WTC11 (cell line): ENCODE measurements at regions not wholly inside any gene's neighbourhood (a gene's known extent, or its start where the extent isn't known, plus 50 kb on each side); places are given as distances from the start of the nearest gene placed in this dataset.

Source experiments
- ATAC-seq: fragments of 200-7000 bp; cut with Tn5 transposase; 2 replicates; pipeline ENCODE4 v1.10.0; 2021; ENCODE audit warnings: mild to moderate bottlenecking, moderate library complexity
- CTCF ChIA-PET: fragments of 300-600 bp; sonication (Branson Sonifier 250); formaldehyde crosslinking; loops from one replicate; lab custom pipeline; 2021; ENCODE audit warnings: antibody characterized with exemption; lab: Charles Lee
- POLR2A ChIA-PET: fragments of 350-600 bp; sonication (Branson Sonifier 250); formaldehyde crosslinking; loops from one replicate; lab custom pipeline; 2021; ENCODE audit warnings: antibody characterized with exemption; lab: Charles Lee
- DNase-seq: peaks from one replicate; pipeline ENCODE4 v3.0.0; 2021; ENCODE audit warnings: low spot score
- H3K27ac Mint-ChIP-seq: 2 replicates; pipeline ENCODE4 v1.8.0; 2021; ENCODE audit warnings: mixed read lengths
- H3K27me3 Mint-ChIP-seq: 2 replicates; pipeline ENCODE4 v1.8.0; 2021; ENCODE audit warnings: low read depth, mild to moderate bottlenecking, moderate library complexity, mixed read lengths
- H3K36me3 Mint-ChIP-seq: 2 replicates; pipeline ENCODE4 v1.8.0; 2021; ENCODE audit warnings: mixed read lengths
- H3K4me1 Mint-ChIP-seq: 2 replicates; pipeline ENCODE4 v1.8.0; 2022; ENCODE audit warnings: mixed read lengths
- H3K4me3 Mint-ChIP-seq: 2 replicates; pipeline ENCODE4 v1.8.0; 2021; ENCODE audit warnings: mild to moderate bottlenecking, moderate library complexity, mixed read lengths
- H3K9me3 Mint-ChIP-seq: 2 replicates; pipeline ENCODE4 v1.8.0; 2021; ENCODE audit warnings: mixed read lengths
- ATF2 ChIP-seq: sonication (generic); formaldehyde crosslinking; IDR thresholded peaks from 2 replicates; pipeline ENCODE4 v1.8.1; 2022; ENCODE audit warnings: low read depth, missing genetic modification reagents, borderline replicate concordance
- E2F5 ChIP-seq: sonication (generic); formaldehyde crosslinking; IDR thresholded peaks from 2 replicates; pipeline ENCODE4 v1.8.1; 2022; ENCODE audit warnings: mild to moderate bottlenecking, moderate library complexity, missing genetic modification reagents
- ELF4 ChIP-seq: sonication (generic); formaldehyde crosslinking; IDR thresholded peaks from 2 replicates; pipeline ENCODE4 v1.8.1; 2022; ENCODE audit warnings: low read depth, mild to moderate bottlenecking, moderate library complexity, missing genetic modification reagents
- EMX1 ChIP-seq: fragments of 250-450 bp; sonication (Bioruptor Pico); IDR thresholded peaks from 2 replicates; pipeline ENCODE4 v1.8.0; 2021; ENCODE audit warnings: mild to moderate bottlenecking
- ERG ChIP-seq: fragments of 250-450 bp; sonication (Bioruptor Pico); IDR thresholded peaks from 2 replicates; pipeline ENCODE4 v1.8.0; 2021; ENCODE audit warnings: mild to moderate bottlenecking
- ESRRA ChIP-seq: sonication (generic); formaldehyde crosslinking; IDR thresholded peaks from 2 replicates; pipeline ENCODE4 v1.8.1; 2022; ENCODE audit warnings: mild to moderate bottlenecking, missing genetic modification reagents, borderline replicate concordance
- ETV6 ChIP-seq: sonication (generic); formaldehyde crosslinking; IDR thresholded peaks from 2 replicates; pipeline ENCODE4 v1.8.1; 2022; ENCODE audit warnings: mild to moderate bottlenecking, missing genetic modification reagents
- FOXK1 ChIP-seq: sonication (generic); formaldehyde crosslinking; IDR thresholded peaks from 2 replicates; pipeline ENCODE4 v1.8.0; 2022; ENCODE audit warnings: mild to moderate bottlenecking, moderate library complexity, missing genetic modification reagents
- FOXP1 ChIP-seq: sonication (generic); formaldehyde crosslinking; IDR thresholded peaks from 2 replicates; pipeline ENCODE4 v1.8.0; 2022; ENCODE audit warnings: missing genetic modification reagents, mild to moderate bottlenecking, moderate library complexity, borderline replicate concordance
- GRHL2 ChIP-seq: fragments of 250-450 bp; sonication (Bioruptor Pico); IDR thresholded peaks from 2 replicates; pipeline ENCODE4 v1.8.0; 2022; ENCODE audit warnings: mild to moderate bottlenecking, moderate library complexity; ENCODE audit not compliant: insufficient replicate concordance, severe bottlenecking
- JAZF1 ChIP-seq: fragments of 250-450 bp; sonication (Bioruptor Pico); IDR thresholded peaks from 2 replicates; pipeline ENCODE4 v1.9.0; 2021; ENCODE audit warnings: moderate library complexity, mild to moderate bottlenecking, inconsistent platforms
- KAT7 ChIP-seq: sonication (generic); formaldehyde crosslinking; IDR thresholded peaks from 2 replicates; pipeline ENCODE4 v1.8.1; 2023; ENCODE audit warnings: missing genetic modification reagents, mild to moderate bottlenecking, borderline replicate concordance
- NFE2L1 ChIP-seq: sonication (generic); formaldehyde crosslinking; IDR thresholded peaks from 2 replicates; pipeline ENCODE4 v1.8.1; 2023; ENCODE audit warnings: missing genetic modification reagents
- NR2C2 ChIP-seq: sonication (generic); formaldehyde crosslinking; IDR thresholded peaks from 2 replicates; pipeline ENCODE4 v1.8.0; 2022; ENCODE audit warnings: mild to moderate bottlenecking, missing genetic modification reagents
- RELA ChIP-seq: sonication (generic); formaldehyde crosslinking; IDR thresholded peaks from 2 replicates; pipeline ENCODE4 v1.8.1; 2022; ENCODE audit warnings: missing genetic modification reagents, mild to moderate bottlenecking, borderline replicate concordance
- SMAD3 ChIP-seq: sonication (generic); formaldehyde crosslinking; IDR thresholded peaks from 2 replicates; pipeline ENCODE4 v1.8.0; 2022; ENCODE audit warnings: missing genetic modification reagents, mild to moderate bottlenecking, borderline replicate concordance
- SOX15 ChIP-seq: fragments of 250-450 bp; sonication (Bioruptor Pico); IDR thresholded peaks from 2 replicates; pipeline ENCODE4 v1.9.0; 2021; ENCODE audit warnings: mild to moderate bottlenecking
- TEAD1 ChIP-seq: sonication (generic); formaldehyde crosslinking; IDR thresholded peaks from 2 replicates; pipeline ENCODE4 v1.8.0; 2022; ENCODE audit warnings: mild to moderate bottlenecking, missing genetic modification reagents
- TP53 ChIP-seq: sonication (generic); formaldehyde crosslinking; IDR thresholded peaks from 2 replicates; pipeline ENCODE4 v1.8.1; 2023; ENCODE audit warnings: mild to moderate bottlenecking, missing genetic modification reagents
- ZBTB43 ChIP-seq: sonication (generic); formaldehyde crosslinking; IDR thresholded peaks from 2 replicates; pipeline ENCODE4 v1.8.1; 2023; ENCODE audit warnings: mild to moderate bottlenecking, missing genetic modification reagents
- ZNF138 ChIP-seq: sonication (generic); formaldehyde crosslinking; conservative IDR thresholded peaks from 2 replicates; pipeline ENCODE4 v1.8.1; 2022; ENCODE audit warnings: mild to moderate bottlenecking, moderate library complexity, missing genetic modification reagents
- ZNF219 ChIP-seq: sonication (generic); formaldehyde crosslinking; IDR thresholded peaks from 2 replicates; pipeline ENCODE4 v1.8.0; 2023; ENCODE audit warnings: missing genetic modification reagents, mild to moderate bottlenecking, borderline replicate concordance
- ZNF263 ChIP-seq: sonication (generic); formaldehyde crosslinking; IDR thresholded peaks from 2 replicates; pipeline ENCODE4 v1.8.1; 2022; ENCODE audit warnings: low read depth, mild to moderate bottlenecking, moderate library complexity, missing genetic modification reagents

GRCh38 chr17:55570391-55570790 is 59.1 kb upstream of the SMIM36 start:
- TF ChIP-seq SMAD3 (CRISPR knock-in tag) (no peak), SOX15 (CRISPR knock-in tag) (no peak), ZNF263 (CRISPR knock-in tag) (no peak), TP53 (CRISPR knock-in tag) (no peak), NFE2L1 (CRISPR knock-in tag) (no peak), ETV6 (CRISPR knock-in tag) (no peak), ELF4 (CRISPR knock-in tag) (no peak), ZNF138 (CRISPR knock-in tag) (no peak), GRHL2 (no peak), ZNF219 (no peak), FOXK1 (CRISPR knock-in tag) (no peak), TEAD1 (CRISPR knock-in tag) (no peak), ATF2 (no peak), E2F5 (no peak), NR2C2 (CRISPR knock-in tag) (no peak), ESRRA (CRISPR knock-in tag) (no peak), FOXP1 (CRISPR knock-in tag) (no peak), JAZF1 (CRISPR knock-in tag) (no peak), RELA (CRISPR knock-in tag) (no peak), ERG (no peak)
- ChIA-PET POLR2A (no interaction called here), CTCF (interaction anchor here (1.0 to 2.4 kb wide), 2 partner anchors 32 to 165 kb away, joined by 3 to 12 read pairs; no protein-coding TSS in a partner anchor)
- H3K4me3 Mint-ChIP-seq: no peak overlapping the region
- no peak for DNase-seq
- peak; percentile 22; the same call in 1 of the 2 replicates for ATAC-seq
- no peaks in the 10 kb centered on the region for H3K9me3 Mint-ChIP-seq
- no peaks in the 10 kb centered on the region for H3K27me3 Mint-ChIP-seq
- peaks cover 27% of the 10 kb centered on the region for H3K4me1 Mint-ChIP-seq
- H3K36me3 Mint-ChIP-seq: no peaks in the 10 kb centered on the region
- no peak overlapping the region; the same call in 1 of the 2 replicates for H3K27ac Mint-ChIP-seq

GRCh38 chr17:55567240-55568214 is 56.3 kb upstream of the SMIM36 start:
- H3K9me3 Mint-ChIP-seq: no peaks in the 10 kb centered on the region
- DNase-seq (no peak), ATAC-seq (no peak)
- H3K36me3 Mint-ChIP-seq: no peaks in the 10 kb centered on the region
- POLR2A ChIA-PET: no interaction called here
- H3K4me1 Mint-ChIP-seq: peaks cover 27% of the 10 kb centered on the region
- no peaks in the 10 kb centered on the region for H3K27me3 Mint-ChIP-seq
- CTCF ChIA-PET: interaction anchor here (0.9 kb wide), 1 partner anchor 9 kb away, joined by 4 read pairs; no protein-coding TSS in a partner anchor
- H3K4me3 Mint-ChIP-seq: no peak overlapping the region
- no peak overlapping the region for H3K27ac Mint-ChIP-seq
- TF ChIP-seq KAT7 (CRISPR knock-in tag) (no peak), EMX1 (CRISPR knock-in tag) (no peak), ZBTB43 (CRISPR knock-in tag) (no peak)
